T47D (cell line): ENCODE measurements at regions not wholly inside any gene's neighbourhood (a gene's known extent, or its start where the extent isn't known, plus 50 kb on each side); places are given as distances from the start of the nearest gene placed in this dataset.
A peak's percentile ranks its signal among the peaks of the same experiment; 100 is the strongest.

Experiments used
- DNase-seq, 2 experiments: peaks; one replicate each; pipeline versions ENCODE4 v3.0.0 to v3.0.0-alpha.2; 2011 to 2012; ENCODE audit warnings: low read depth in 1 of 2, low spot score in 1 of 2
- JUND ChIP-seq: IDR thresholded peaks from 2 replicates; pipeline ENCODE4 v1.6.1; 2012; ENCODE audit warnings: low read depth
- in situ Hi-C: cut with HindIII; loops from 2 replicates; pipeline ENCODE4 v1.10.0; 2016; ENCODE audit warnings: low sequenced_read_pairs, low pct_unique_long_range_greater_than_20kb

DNA sequence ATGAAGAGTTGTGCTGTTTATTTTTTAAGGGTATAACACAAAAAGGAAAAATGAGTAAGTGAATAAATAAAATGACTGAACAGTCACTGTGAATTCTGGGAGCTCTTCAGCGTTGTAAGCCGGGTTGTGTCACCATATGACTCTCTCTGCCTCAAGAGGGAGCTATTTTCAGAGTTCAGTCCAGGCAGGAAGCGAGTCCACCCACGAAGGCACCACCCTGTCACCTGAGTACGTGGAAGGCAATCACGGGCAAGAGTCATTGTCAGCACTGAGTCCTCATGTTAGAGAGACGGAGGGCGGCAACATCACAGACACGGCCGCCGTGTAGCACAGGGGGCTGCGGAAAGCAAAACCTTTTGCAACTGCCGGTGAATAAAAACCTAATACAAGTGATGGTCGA lies 227.6 kb downstream of the UTP18 start:
- TF ChIP-seq JUND, result no peak
- in situ Hi-C loops, result no loop called here
- peak in 1 of 2 experiments; percentile 47 for DNase-seq

DNA sequence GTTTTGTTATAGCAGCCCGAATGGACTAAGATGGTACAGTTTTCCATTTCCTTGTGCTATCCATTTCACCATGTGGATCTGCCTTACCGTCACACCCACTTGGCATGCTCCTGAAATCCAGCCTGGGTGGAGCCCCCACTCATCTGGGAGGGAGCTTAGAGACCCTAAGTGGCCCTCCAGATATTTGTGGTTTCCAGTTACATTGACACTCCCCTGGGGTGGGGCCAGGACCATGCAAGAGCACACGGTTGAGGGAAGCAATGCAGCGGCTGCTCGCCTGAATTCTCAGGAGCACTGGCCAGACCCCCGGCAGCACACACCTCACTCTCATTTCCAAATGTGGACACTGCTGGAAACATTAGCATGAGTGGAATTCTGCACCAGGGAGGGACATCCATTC lies 231.1 kb downstream of the UTP18 start:
- TF ChIP-seq JUND, result no peak
- DNase-seq, result no peak
- in situ Hi-C loops, result no loop called here

DNA sequence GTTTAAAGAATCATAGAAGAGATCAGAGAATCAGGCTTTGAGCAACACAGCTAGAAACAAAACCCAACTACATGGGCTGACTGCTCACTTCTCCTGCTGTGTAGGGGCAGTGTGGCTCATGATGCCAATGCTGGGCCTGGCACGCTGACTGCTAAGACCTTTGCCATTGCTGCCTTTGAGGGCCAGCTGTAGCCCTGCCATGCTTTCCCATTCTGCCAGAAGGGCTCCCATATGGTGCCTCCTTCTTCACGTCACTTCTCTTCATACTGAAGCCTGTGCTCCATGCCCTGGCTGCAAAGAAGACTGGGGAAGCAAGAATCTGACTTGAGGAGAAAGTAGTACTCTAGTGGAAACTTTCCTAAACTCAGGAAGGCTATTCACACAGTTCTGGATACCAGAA lies 232.9 kb downstream of the UTP18 start:
- in situ Hi-C loops, result no loop called here
- no peak for TF ChIP-seq JUND
- no peak for DNase-seq

DNA sequence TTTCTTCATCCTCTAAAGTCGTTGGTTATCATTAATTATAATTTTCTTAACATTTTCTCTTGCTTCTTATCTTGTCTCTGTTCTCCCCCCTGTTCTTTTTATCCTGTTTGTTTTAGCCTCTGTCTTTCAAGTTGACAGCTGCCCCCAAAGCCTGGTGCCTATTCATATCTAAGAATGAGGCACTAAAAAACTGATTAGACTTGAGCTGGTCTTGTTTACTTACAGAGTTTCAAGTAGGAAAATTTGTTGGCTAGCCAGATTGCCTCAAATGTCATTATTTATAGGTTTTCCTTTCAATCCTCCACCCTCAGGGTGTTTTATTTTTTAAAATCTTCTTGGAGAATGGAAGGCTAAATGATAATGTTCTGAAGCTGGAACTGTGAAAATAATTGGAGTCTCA lies 236.0 kb downstream of the UTP18 start:
- no peak for DNase-seq
- TF ChIP-seq JUND, result no peak
- in situ Hi-C loops, result no loop called here

DNA sequence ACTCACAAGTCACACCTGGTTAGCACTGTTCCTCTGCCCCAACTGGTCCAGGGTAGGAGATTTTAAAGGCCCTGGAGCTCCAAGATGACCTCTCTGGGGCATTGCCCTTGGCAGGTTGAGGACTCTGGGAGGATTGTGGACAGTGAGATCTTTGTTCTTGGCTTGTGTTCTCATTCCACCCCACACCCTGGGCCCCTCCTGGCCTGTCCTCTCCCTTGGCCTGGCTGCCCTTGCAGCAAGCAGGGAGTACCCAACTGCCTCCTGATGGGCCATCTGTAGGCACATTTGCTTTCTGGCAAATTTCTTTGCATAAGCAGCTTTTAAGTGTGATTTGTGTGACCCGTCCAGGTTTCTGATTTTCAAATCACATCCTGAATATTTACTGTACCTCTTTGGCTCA lies 239.6 kb downstream of the UTP18 start:
- DNase-seq, result no peak
- no peak for TF ChIP-seq JUND
- in situ Hi-C loops, result no loop called here

DNA sequence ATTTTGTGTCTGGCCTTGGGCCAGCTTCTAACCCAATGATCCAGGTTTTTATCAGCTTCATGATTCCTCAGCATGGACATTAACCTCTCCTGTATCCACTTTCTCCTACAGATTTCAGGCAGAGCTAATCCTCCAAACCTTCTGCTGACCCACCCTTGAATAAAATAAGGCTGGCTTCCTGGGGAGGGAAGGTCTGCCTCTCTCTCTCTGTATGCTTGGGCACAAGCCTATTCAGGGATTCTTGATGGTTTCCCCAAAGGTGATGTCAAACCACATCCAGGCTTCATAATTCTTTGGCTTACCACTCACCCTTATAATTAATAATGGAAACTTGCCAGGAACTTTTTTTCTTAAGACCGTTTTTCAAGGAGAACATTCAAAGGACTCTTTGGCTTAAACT lies 240.1 kb downstream of the UTP18 start:
- TF ChIP-seq JUND, result no peak
- in situ Hi-C loops, result no loop called here

DNA sequence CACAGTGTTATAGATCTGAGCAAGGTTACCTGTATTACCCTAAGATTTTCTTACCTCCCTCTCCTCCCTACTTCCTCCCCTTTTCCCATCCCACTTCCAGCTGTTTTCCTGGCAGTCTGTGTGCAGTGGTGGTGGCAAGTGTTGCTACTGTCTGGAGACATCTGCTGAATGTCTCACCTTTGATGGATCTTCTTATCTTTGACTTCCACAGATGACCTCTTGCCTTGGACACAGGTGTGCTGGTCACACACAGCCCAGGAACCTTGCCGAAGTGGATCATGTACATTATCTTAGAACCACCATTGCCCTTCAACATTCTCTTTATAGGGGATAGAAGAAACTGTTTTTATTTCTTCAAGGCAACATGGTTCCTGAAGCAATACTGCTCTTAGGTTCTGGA lies 245.1 kb downstream of the UTP18 start:
- in situ Hi-C loops, result no loop called here
- TF ChIP-seq JUND, result no peak
- DNase-seq, result no peak

More for the DNA sequence above, 240.1 kb downstream of the UTP18 start:
- DNase-seq, result no peak

DNA sequence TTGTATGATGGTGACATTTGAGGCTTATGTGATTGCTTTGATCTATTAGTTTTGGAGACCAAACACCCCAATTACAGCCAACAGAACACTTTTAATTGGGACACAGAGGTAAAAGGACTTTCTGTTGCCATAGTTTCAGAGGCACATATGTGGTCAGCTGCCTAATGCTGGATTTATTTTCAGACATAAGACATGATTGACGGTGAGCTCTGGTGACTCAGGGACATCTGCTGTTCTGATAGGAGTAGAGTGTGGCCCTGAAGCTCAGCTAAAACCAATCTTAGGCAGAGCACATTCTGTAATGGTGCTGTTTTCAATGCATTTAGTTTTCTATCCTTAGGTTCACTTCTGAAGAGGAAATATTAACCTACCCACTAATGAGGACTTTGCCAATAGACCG lies 247.1 kb downstream of the UTP18 start:
- TF ChIP-seq JUND, result no peak
- in situ Hi-C loops, result no loop called here
- DNase-seq, result no peak

DNA sequence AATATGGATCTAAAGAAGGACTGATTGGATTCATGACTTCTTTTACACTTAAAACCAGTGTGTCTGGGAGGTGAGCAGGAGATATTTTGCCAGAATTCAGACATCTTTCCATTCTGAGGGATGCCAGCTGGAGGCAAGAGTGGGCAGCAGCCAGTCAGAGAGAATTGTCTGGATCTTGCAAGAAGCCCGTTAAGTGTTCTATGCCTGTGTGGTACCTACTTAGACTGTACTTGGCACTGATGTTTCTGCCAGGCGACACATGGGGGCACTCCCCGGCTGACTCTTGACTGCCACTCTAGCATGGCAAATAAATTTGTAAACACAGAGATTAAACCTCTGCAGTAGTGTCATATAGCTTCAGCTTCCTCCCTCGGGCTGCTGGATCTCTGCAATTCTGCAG lies 247.7 kb downstream of the UTP18 start:
- TF ChIP-seq JUND, result no peak
- DNase-seq, result peak in 1 of 2 experiments; percentile 23
- in situ Hi-C loops, result no loop called here

DNA sequence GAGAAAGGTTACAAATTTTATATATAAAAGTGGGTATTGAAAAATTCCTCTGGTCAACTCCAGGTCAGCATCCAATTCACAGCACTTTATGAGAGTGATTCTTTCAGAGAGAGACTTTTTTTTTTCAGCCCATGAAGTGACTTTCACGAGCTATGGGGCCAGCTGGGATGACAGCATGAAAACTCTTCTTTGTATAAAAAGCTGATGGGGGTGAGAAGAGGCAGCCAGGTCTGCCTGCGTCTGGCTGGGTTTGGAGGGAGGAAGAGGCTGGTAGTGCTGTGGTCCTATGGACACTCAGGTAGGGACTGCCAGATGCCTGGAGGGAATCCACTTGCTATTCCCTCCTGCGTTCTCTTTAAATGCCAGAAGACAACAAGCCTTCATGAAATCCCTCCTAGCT lies 250.6 kb downstream of the UTP18 start:
- no peak for DNase-seq
- in situ Hi-C loops, result no loop called here
- no peak for TF ChIP-seq JUND

DNA sequence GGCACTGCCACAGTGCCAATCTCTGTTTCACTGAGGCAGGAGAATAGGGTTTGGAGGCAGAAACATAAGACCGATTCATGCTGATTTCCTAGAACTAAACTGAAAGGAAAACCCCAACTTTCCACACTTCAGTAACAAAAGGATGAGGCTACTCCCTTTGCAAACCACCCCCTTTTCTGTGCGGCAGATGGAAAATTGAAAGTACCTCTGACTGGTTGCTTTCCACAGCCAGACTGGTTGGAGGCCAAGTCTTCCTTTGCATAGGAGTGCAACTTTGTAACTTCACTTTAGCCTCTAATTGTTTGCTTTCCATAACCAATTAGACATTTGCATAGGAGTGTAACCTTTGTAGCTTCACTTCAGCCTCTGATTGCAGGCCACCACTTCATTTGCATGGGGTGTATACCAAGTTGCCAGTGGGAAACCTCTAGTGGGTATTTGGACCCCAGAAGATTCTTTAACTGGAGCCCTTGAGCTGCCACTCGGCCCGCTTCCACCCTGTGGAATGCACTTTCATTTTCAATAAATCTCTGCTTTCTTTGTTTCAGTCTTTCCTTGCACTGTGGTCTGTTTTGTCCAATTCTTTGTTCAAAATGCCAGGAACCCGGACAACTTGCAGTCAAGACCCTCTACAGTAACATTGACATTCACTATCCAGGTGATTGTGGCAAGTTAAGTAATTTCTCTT lies 252.0 kb downstream of the UTP18 start:
- in situ Hi-C loops, result no loop called here
- DNase-seq, result no peak
- no peak for TF ChIP-seq JUND

DNA sequence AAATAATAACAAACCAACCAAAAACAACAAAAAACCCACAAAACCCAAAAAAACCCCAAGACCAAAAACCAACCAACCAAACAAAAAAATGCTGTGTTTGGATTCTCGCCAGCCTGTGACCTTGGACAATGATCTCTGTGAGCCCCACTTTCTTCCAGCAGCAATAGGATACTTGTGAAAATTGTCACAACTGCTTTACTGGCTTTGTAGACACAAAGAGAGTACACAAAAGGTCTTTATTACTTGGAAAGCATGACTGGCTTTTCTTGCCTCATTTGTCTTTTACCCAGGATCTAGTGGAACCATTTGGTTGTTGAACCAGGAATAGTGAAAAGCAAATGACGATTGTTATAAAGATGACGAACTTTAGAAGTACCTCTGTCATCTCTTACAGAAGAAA lies 256.6 kb downstream of the UTP18 start:
- in situ Hi-C loops, result no loop called here
- no peak for TF ChIP-seq JUND
- DNase-seq, result no peak

DNA sequence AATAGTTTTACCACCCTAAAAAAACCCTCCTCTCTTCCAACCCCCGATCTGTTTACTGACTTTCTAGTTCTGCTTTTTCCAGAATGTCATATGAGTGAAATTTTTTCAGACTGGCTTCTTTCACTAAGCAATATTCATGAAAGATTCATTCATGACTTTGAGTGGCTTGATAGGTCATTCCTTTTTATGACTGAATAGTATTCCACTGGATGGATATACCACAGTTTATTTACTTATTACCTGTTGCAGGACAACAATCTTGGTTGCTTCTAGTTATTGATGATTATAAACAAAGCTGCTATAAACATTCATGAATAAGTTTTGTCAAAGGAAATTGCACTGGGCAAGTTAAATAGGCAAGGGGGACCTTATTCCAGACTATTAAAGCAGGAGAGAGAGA lies 264.2 kb downstream of the UTP18 start:
- in situ Hi-C loops, result no loop called here
- TF ChIP-seq JUND, result no peak
- DNase-seq, result no peak

DNA sequence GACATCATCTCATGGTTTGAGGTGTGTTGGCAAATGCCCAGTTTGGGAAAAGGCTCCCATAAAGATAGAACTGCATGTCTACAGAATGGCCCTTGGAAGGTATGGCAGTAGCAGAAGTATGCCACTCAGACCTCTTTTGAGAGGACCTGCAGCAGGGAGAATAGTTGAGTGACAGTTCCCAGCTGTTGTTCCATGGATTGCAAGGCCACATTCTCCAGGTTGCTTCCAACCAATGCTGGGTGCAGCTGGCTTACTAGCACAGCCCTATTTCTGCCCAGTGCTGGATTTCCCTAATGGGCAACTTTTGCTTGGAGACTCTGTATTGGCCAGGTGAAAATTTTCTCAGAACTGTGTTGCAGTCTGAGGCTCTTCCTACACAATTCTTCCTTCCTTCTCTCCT lies 266.2 kb downstream of the UTP18 start:
- no peak for TF ChIP-seq JUND
- in situ Hi-C loops, result no loop called here

More for the DNA sequence above, 266.2 kb downstream of the UTP18 start:
- DNase-seq, result no peak
